Prostate gland (tissue), 2 donors: ENCODE measurements at regions not wholly inside any gene's neighbourhood (a gene's known extent, or its start where the extent isn't known, plus 50 kb on each side); places are given as distances from the start of the nearest gene placed in this dataset.

Experiments
- DNase-seq: peaks from one replicate; pipeline ENCODE4 v3.0.0-alpha.2; 2019; ENCODE audit warnings: low spot score
- H3K27ac ChIP-seq, 2 donors: fragments of 200-600 bp; sonication (generic); 2 replicates each; pipeline ENCODE4 v1.5.1; 2017 to 2019
- H3K27me3 ChIP-seq: fragments of 200-600 bp; sonication (generic); replicated peaks from 2 replicates; pipeline ENCODE4 v1.5.1; 2019; ENCODE audit not compliant: insufficient read depth
- H3K36me3 ChIP-seq, 2 donors: fragments of 200-600 bp; sonication (generic); 1 replicate in 1 of 2; 2 replicates in 1 of 2; pipeline versions ENCODE4 v1.5.1 to v1.8.1; 2017 to 2019
- H3K4me1 ChIP-seq: fragments of 200-600 bp; sonication (generic); replicated peaks from 2 replicates; pipeline ENCODE4 v1.5.1; 2019
- H3K4me3 ChIP-seq, 2 donors: fragments of 200-600 bp; sonication (generic); 2 replicates each; pipeline ENCODE4 v1.5.1; 2017 to 2019
- H3K9me3 ChIP-seq: fragments of 200-600 bp; sonication (generic); 2 replicates; pipeline ENCODE4 v1.5.1; 2017
- POLR2A ChIP-seq: fragments of 450-650 bp; IDR thresholded peaks from one replicate; pipeline ENCODE4 v1.6.1; 2016; ENCODE audit warnings: antibody characterized with exemption, mild to moderate bottlenecking
- POLR2AphosphoS5 ChIP-seq: sonication (generic); formaldehyde crosslinking; IDR thresholded peaks from one replicate; pipeline ENCODE4 v1.6.1; 2017; ENCODE audit warnings: antibody characterized with exemption
- WGBS: methylation state at CpG from one replicate; pipeline ENCODE4 v1.1.5; 2018; 5-methylcytosine and 5-hydroxymethylcytosine counted together
- intact Hi-C: fragments of 100-400 bp; cut with DNase I; formaldehyde crosslinking; loops from one replicate; pipeline ENCODE4 v1.14.2; 2022
- TF ChIP-seq, protein P1 (sequence below), 4 experiments: fragments of 200-600 bp in 2 of 4; fragments of 450-650 bp in 2 of 4; sonication (generic) in 2 of 4; IDR thresholded peaks; 1 replicate in 3 of 4; 2 replicates in 1 of 4; pipeline ENCODE4 v1.5.1; 2016 to 2019; ENCODE audit warnings: antibody characterized with exemption in 4 of 4, mild to moderate bottlenecking in 2 of 4, moderate library complexity in 2 of 4

GRCh38 chr3:63048367-63049326 lies 173.4 kb upstream of the CADPS start:
- no peaks in the 10 kb centered on the region for H3K36me3 ChIP-seq
- no peaks in the 10 kb centered on the region for H3K4me1 ChIP-seq
- H3K4me3 ChIP-seq = no peak overlapping the region
- no peak overlapping the region for H3K27ac ChIP-seq
- no peak for DNase-seq
- H3K27me3 ChIP-seq = no peaks in the 10 kb centered on the region
- TF ChIP-seq POLR2AphosphoS5 (no peak), POLR2A (no peak)
- TF ChIP-seq, protein P1, sequence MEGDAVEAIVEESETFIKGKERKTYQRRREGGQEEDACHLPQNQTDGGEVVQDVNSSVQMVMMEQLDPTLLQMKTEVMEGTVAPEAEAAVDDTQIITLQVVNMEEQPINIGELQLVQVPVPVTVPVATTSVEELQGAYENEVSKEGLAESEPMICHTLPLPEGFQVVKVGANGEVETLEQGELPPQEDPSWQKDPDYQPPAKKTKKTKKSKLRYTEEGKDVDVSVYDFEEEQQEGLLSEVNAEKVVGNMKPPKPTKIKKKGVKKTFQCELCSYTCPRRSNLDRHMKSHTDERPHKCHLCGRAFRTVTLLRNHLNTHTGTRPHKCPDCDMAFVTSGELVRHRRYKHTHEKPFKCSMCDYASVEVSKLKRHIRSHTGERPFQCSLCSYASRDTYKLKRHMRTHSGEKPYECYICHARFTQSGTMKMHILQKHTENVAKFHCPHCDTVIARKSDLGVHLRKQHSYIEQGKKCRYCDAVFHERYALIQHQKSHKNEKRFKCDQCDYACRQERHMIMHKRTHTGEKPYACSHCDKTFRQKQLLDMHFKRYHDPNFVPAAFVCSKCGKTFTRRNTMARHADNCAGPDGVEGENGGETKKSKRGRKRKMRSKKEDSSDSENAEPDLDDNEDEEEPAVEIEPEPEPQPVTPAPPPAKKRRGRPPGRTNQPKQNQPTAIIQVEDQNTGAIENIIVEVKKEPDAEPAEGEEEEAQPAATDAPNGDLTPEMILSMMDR (IDR thresholded peaks at IDR 0.05) = no peak
- no peaks in the 10 kb centered on the region for H3K9me3 ChIP-seq
- intact Hi-C loops = no loop called here
- 83% methylated on average over 4 of the region's 4 CpGs for WGBS

- intact Hi-C loops = no loop called here
- no peaks in the 10 kb centered on the region for H3K27me3 ChIP-seq
- 74% methylated on average over 8 of the region's 8 CpGs for WGBS
These were observed 175.4 kb upstream of the CADPS start for GRCh38 chr3:63050548-63051177.

GRCh38 chr3:63051920-63052319 lies 176.7 kb upstream of the CADPS start:
- DNase-seq = no peak
- H3K27me3 ChIP-seq = no peaks in the 10 kb centered on the region
- no peaks in the 10 kb centered on the region for H3K36me3 ChIP-seq
- H3K4me1 ChIP-seq = no peaks in the 10 kb centered on the region
- intact Hi-C loops = no loop called here
- H3K4me3 ChIP-seq = no peak overlapping the region
- TF ChIP-seq POLR2AphosphoS5 = no peak
- TF ChIP-seq, protein P1 (IDR thresholded peaks at IDR 0.05) = no peak
- no peak for TF ChIP-seq POLR2A
- H3K9me3 ChIP-seq = no peaks in the 10 kb centered on the region
- WGBS = 18% methylated on average over 5 of the region's 5 CpGs
- H3K27ac ChIP-seq = no peak overlapping the region

More at GRCh38 chr3:63050548-63051177, 175.4 kb upstream of the CADPS start:
- Histone ChIP-seq H3K9me3 (no peaks in the 10 kb centered on the region), H3K4me1 (no peaks in the 10 kb centered on the region), H3K27ac (no peak overlapping the region), H3K4me3 (no peak overlapping the region), H3K36me3 (no peaks in the 10 kb centered on the region)
- TF ChIP-seq POLR2AphosphoS5 (no peak), POLR2A (no peak)
- TF ChIP-seq, protein P1 (IDR thresholded peaks at IDR 0.05) = no peak
- no peak for DNase-seq

DNA sequence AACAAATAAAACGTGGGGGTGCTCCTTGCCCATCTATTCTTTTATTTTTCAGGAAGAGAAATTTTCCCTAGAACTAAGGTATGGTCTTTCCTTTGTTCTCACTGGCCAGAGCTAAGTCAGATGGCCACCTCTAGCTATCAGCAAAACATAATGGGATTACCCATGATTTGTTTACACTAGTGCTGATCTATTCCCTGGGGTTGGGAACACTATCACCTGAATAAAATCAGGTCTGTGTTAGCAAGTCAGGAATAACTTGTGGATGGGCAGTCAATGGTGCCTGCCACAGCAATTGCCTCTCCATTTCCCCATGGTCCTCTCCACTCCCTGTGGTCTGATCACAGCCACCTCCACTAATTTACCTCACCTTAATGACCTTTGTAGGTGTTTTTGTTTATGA lies 181.7 kb upstream of the CADPS start:
- H3K27me3 ChIP-seq = no peaks in the 10 kb centered on the region
- no peak overlapping the region for H3K27ac ChIP-seq
- H3K4me1 ChIP-seq = no peaks in the 10 kb centered on the region
- 24% methylated on average over 1 of the region's 1 CpG for WGBS
- no peak for DNase-seq
- TF ChIP-seq POLR2AphosphoS5 (no peak), POLR2A (no peak)
- TF ChIP-seq, protein P1 (IDR thresholded peaks at IDR 0.05) = no peak
- H3K36me3 ChIP-seq = no peaks in the 10 kb centered on the region
- H3K9me3 ChIP-seq = no peaks in the 10 kb centered on the region
- intact Hi-C loops = no loop called here
- H3K4me3 ChIP-seq = no peak overlapping the region
